Stomach (tissue), 4 donors: ENCODE measurements at regions not wholly inside any gene's neighbourhood (a gene's known extent, or its start where the extent isn't known, plus 50 kb on each side); places are given as distances from the start of the nearest gene placed in this dataset.

ENCODE experiments used
- CTCF ChIP-seq, 7 experiments: fragments of 450-650 bp in 4 of 7; fragments of 200-600 bp in 3 of 7; sonication (generic) in 3 of 7; IDR thresholded peaks; one replicate each; pipeline ENCODE4 v1.5.1; 2016 to 2019; ENCODE audit warnings: antibody characterized with exemption in 7 of 7, control low read depth in 2 of 7, mild to moderate bottlenecking in 1 of 7
- EP300 ChIP-seq: sonication (generic); formaldehyde crosslinking; IDR thresholded peaks from one replicate; pipeline ENCODE4 v1.6.1; 2017; ENCODE audit warnings: antibody characterized with exemption
- POLR2A ChIP-seq, 4 donors: fragments of 450-650 bp; IDR thresholded peaks; one replicate each; pipeline ENCODE4 v1.6.1; 2016; ENCODE audit warnings: antibody characterized with exemption in 4 of 4, control low read depth in 2 of 4, mild to moderate bottlenecking in 1 of 4, moderate library complexity in 1 of 4
- POLR2AphosphoS5 ChIP-seq, 3 donors: sonication (generic); formaldehyde crosslinking; IDR thresholded peaks; one replicate each; pipeline ENCODE4 v1.6.1; 2016; ENCODE audit warnings: antibody characterized with exemption in 3 of 3

DNA sequence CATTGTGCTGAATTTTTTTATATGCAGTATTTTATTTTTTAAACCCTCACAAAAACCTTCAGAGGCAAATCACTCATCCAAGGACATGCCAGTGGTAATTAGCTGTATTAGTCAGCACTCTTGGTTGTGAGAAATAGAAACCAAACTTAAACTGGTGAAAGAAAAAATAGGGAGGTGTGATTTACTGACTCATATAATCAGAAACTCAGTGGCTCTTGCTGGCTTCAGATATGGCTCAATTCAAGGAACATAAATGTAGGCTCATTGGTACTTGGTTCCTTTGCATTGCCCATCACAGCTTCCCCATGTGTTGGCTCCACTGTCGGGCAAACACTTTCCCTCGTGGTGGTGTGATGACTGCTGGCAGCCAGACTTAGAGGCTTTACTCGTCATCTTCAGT lies 497.2 kb downstream of the MAT2B start:
- no peak for TF ChIP-seq CTCF (IDR thresholded peaks at IDR 0.05)
- no peak for TF ChIP-seq POLR2A (IDR thresholded peaks at IDR 0.05)
- no peak for TF ChIP-seq EP300
- TF ChIP-seq POLR2AphosphoS5 (IDR thresholded peaks at IDR 0.05): no peak
